ENCODE measurements at regions not wholly inside any gene's neighbourhood (a gene's known extent, or its start where the extent isn't known, plus 50 kb on each side); places are given as distances from the start of the nearest gene placed in this dataset.

GRCh38 chr9:113734826-113735225 lies 141.3 kb upstream of the ZNF618 start:
- TF ChIP-seq CTCF (IDR thresholded peaks at IDR 0.05; ENCODE audit: control extremely low read depth in 1 of 3, insufficient read depth in 1 of 3, low read depth in 1 of 3, low read length in 3 of 3) (no peak), SRF (IDR thresholded peaks at IDR 0.05; ENCODE audit: low read depth, low read length) (no peak), POLR2A (IDR thresholded peaks at IDR 0.05; ENCODE audit: control extremely low read depth in 1 of 2, low read depth in 2 of 2, low read length in 2 of 2) (no peak), EGR1 (IDR thresholded peaks at IDR 0.05; ENCODE audit: borderline replicate concordance, low read depth, low read length) (no peak), GABPA (IDR thresholded peaks at IDR 0.05; ENCODE audit: borderline replicate concordance, insufficient read depth, low read length) (no peak), RFX5 (IDR thresholded peaks at IDR 0.05; ENCODE audit: borderline replicate concordance, low read depth, low read length) (no peak), TBP (IDR thresholded peaks at IDR 0.05; ENCODE audit: low read depth, low read length) (no peak), GTF2F1 (IDR thresholded peaks at IDR 0.05; ENCODE audit: borderline replicate concordance, low read depth, low read length) (no peak), POLR2AphosphoS5 (IDR thresholded peaks at IDR 0.05; ENCODE audit: low read depth, low read length) (no peak), JUND (IDR thresholded peaks at IDR 0.05; ENCODE audit: low read length) (no peak)
